ENCODE measurements at regions not wholly inside any gene's neighbourhood (a gene's known extent, or its start where the extent isn't known, plus 50 kb on each side); places are given as distances from the start of the nearest gene placed in this dataset.

- Histone ChIP-seq H3K4me3 (ENCODE audit: low read depth, low read length) (no peak overlapping the region), H3K27ac (ENCODE audit: low read depth, low read length) (no peak overlapping the region), H3K4me1 (ENCODE audit: control insufficient read depth, insufficient read depth, low read length) (no peaks in the 10 kb centered on the region), H3K36me3 (ENCODE audit: control insufficient read depth, insufficient read depth, low read length) (no peaks in the 10 kb centered on the region), H3K27me3 (ENCODE audit: control insufficient read depth, insufficient read depth, low read length) (no peaks in the 10 kb centered on the region), H3K9me3 (ENCODE audit: control insufficient read depth, insufficient read depth, low read length) (no peaks in the 10 kb centered on the region)
- no peak for DNase-seq (ENCODE audit: low read depth in 4 of 6, low spot score in 6 of 6)
- WGBS (ENCODE audit: insufficient coverage): 91% methylated on average over 6 of the region's 6 CpGs
Observed at GRCh38 chr6:144576871-144577270, 291.7 kb downstream of the UTRN start.

- Histone ChIP-seq H3K4me3 (ENCODE audit: low read depth, low read length) (no peak overlapping the region), H3K27me3 (ENCODE audit: control insufficient read depth, insufficient read depth, low read length) (no peaks in the 10 kb centered on the region), H3K4me1 (ENCODE audit: control insufficient read depth, insufficient read depth, low read length) (no peaks in the 10 kb centered on the region), H3K27ac (ENCODE audit: low read depth, low read length) (no peak overlapping the region), H3K9me3 (ENCODE audit: control insufficient read depth, insufficient read depth, low read length) (no peaks in the 10 kb centered on the region), H3K36me3 (ENCODE audit: control insufficient read depth, insufficient read depth, low read length) (no peaks in the 10 kb centered on the region)
- WGBS (ENCODE audit: insufficient coverage): 87% methylated on average over 3 of the region's 7 CpGs
- no peak for DNase-seq (ENCODE audit: low read depth in 4 of 6, low spot score in 6 of 6)
Observed at GRCh38 chr6:144578385-144579350, 293.5 kb downstream of the UTRN start.

DNA sequence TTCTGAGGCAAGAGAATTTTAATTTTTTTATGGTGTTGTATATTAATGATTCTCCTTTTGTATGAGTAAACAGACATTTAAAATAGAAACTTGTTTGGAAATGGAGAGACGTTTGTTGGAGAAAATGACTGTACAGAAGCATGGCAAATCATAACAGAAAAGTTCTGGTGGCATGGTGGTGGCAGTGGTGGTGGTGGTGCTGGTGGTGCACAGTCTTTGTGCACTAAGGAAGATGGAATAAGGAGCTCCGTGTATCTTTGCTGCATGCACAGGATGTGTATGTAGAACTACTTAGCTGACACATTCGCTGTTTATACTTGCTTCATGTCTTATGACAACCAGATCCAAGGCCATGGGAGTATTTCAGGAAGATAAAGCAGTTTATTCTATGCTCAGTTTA, 294.9 kb downstream of the UTRN start:
- Histone ChIP-seq H3K27me3 (ENCODE audit: control insufficient read depth, insufficient read depth, low read length) (no peaks in the 10 kb centered on the region), H3K4me1 (ENCODE audit: control insufficient read depth, insufficient read depth, low read length) (no peaks in the 10 kb centered on the region), H3K9me3 (ENCODE audit: control insufficient read depth, insufficient read depth, low read length) (no peaks in the 10 kb centered on the region), H3K36me3 (ENCODE audit: control insufficient read depth, insufficient read depth, low read length) (no peaks in the 10 kb centered on the region), H3K4me3 (ENCODE audit: low read depth, low read length) (no peak overlapping the region), H3K27ac (ENCODE audit: low read depth, low read length) (no peak overlapping the region)
- DNase-seq (ENCODE audit: low read depth in 4 of 6, low spot score in 6 of 6): no peak
- 100% methylated on average over 2 of the region's 3 CpGs for WGBS (ENCODE audit: insufficient coverage)

- no peaks in the 10 kb centered on the region for H3K9me3 ChIP-seq (ENCODE audit: control insufficient read depth, insufficient read depth, low read length)
- no peak overlapping the region for H3K4me3 ChIP-seq (ENCODE audit: low read depth, low read length)
- 100% methylated on average over 1 of the region's 1 CpG for WGBS (ENCODE audit: insufficient coverage)
- no peaks in the 10 kb centered on the region for H3K27me3 ChIP-seq (ENCODE audit: control insufficient read depth, insufficient read depth, low read length)
- no peaks in the 10 kb centered on the region for H3K4me1 ChIP-seq (ENCODE audit: control insufficient read depth, insufficient read depth, low read length)
- no peaks in the 10 kb centered on the region for H3K36me3 ChIP-seq (ENCODE audit: control insufficient read depth, insufficient read depth, low read length)
- no peak overlapping the region for H3K27ac ChIP-seq (ENCODE audit: low read depth, low read length)
- no peak for DNase-seq (ENCODE audit: low read depth in 4 of 6, low spot score in 6 of 6)
Observed at GRCh38 chr6:144580771-144581170, 295.6 kb downstream of the UTRN start.

DNA sequence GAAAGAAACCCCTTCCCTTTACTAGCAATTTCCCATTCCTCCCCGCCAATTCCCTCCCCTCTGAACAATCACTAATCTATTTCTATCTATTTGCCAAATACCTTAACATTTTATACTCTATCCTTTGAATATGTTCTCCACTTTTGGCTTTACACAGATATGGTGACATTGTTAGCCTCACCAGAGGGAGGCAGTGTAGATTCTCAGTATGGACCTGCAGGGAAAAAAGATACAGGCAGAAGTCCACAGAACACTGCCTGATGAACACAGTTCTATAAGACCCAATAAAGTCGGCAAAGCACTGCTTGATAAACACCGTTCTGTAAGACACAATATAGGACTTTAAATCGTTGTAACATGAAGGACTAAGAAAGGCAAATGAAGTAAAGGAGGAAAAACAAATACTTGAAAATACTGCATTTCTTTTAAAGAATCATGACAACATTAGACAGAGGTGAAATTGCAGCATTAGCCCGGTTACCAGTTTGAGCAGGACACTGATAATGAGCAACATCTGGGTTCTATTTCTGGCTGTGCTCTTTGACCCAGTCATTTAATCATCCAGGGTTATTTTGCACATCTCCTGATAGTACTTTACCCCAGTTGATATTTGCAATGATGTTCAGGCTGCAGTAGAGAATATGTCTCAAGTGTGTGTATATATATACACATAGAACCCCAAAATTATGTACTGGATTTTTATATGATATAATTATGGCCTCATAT, 296.8 kb downstream of the UTRN start:
- H3K27ac ChIP-seq (ENCODE audit: low read depth, low read length): no peak overlapping the region
- H3K9me3 ChIP-seq (ENCODE audit: control insufficient read depth, insufficient read depth, low read length): no peaks in the 10 kb centered on the region
- 86% methylated on average over 2 of the region's 5 CpGs for WGBS (ENCODE audit: insufficient coverage)
- H3K27me3 ChIP-seq (ENCODE audit: control insufficient read depth, insufficient read depth, low read length): no peaks in the 10 kb centered on the region
- H3K4me3 ChIP-seq (ENCODE audit: low read depth, low read length): no peak overlapping the region
- no peaks in the 10 kb centered on the region for H3K36me3 ChIP-seq (ENCODE audit: control insufficient read depth, insufficient read depth, low read length)
- peak in 2 of 6 donors; percentile 51 to 79 for DNase-seq (ENCODE audit: low read depth in 4 of 6, low spot score in 6 of 6)
- H3K4me1 ChIP-seq (ENCODE audit: control insufficient read depth, insufficient read depth, low read length): no peaks in the 10 kb centered on the region

GRCh38 chr6:144582939-144583613, 297.9 kb downstream of the UTRN start:
- WGBS (ENCODE audit: insufficient coverage): 8% methylated on average over 5 of the region's 16 CpGs

GRCh38 chr6:144583614-144583954, 298.4 kb downstream of the UTRN start:
- Histone ChIP-seq H3K4me3 (ENCODE audit: low read depth, low read length) (peak overlapping the region; percentile 40), H3K4me1 (ENCODE audit: control insufficient read depth, insufficient read depth, low read length) (no peaks in the 10 kb centered on the region), H3K36me3 (ENCODE audit: control insufficient read depth, insufficient read depth, low read length) (no peaks in the 10 kb centered on the region), H3K27me3 (ENCODE audit: control insufficient read depth, insufficient read depth, low read length) (no peaks in the 10 kb centered on the region), H3K27ac (ENCODE audit: low read depth, low read length) (no peak overlapping the region), H3K9me3 (ENCODE audit: control insufficient read depth, insufficient read depth, low read length) (no peaks in the 10 kb centered on the region)
- WGBS (ENCODE audit: insufficient coverage): 40% methylated on average over 1 of the region's 1 CpG
- no peak for DNase-seq (ENCODE audit: low read depth in 4 of 6, low spot score in 6 of 6)

More at GRCh38 chr6:144582939-144583613, 297.9 kb downstream of the UTRN start:
- no peaks in the 10 kb centered on the region for H3K36me3 ChIP-seq (ENCODE audit: control insufficient read depth, insufficient read depth, low read length)
- peak overlapping the region; percentile 50 for H3K27ac ChIP-seq (ENCODE audit: low read depth, low read length)
- H3K4me1 ChIP-seq (ENCODE audit: control insufficient read depth, insufficient read depth, low read length): no peaks in the 10 kb centered on the region
- DNase-seq (ENCODE audit: low read depth in 4 of 6, low spot score in 6 of 6): peak in 2 of 6 donors; percentile 82 to 90
- peak overlapping the region; percentile 40 for H3K4me3 ChIP-seq (ENCODE audit: low read depth, low read length)
- no peaks in the 10 kb centered on the region for H3K27me3 ChIP-seq (ENCODE audit: control insufficient read depth, insufficient read depth, low read length)
- H3K9me3 ChIP-seq (ENCODE audit: control insufficient read depth, insufficient read depth, low read length): no peaks in the 10 kb centered on the region

DNA sequence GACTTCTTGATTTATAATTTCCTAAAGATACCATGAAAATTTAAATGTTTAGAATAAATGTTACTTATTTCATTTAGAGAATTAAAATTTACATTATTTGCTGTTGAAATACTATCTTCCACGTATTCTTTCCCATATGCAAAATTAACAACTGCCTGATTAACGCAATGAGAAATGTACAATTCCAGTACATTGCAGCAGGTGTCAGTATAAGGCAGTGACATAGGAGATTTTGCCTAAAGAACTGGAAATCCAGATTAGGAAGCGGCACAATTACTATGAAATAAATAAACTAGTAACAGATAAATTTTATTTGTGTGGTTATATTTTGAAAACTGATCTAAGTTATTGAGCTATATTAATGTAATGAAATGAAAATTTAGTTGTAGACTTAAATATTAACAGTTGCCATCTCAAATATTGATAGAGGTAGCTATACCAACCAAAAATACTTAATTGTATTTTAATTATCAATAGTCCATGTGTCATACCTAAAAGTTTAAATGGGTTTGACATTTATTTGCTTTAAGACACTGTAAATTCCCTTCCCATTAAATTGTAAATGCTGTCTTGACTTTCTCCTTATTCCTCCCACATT, 300.2 kb downstream of the UTRN start:
- no peak overlapping the region for H3K27ac ChIP-seq (ENCODE audit: low read depth, low read length)
- H3K36me3 ChIP-seq (ENCODE audit: control insufficient read depth, insufficient read depth, low read length): no peaks in the 10 kb centered on the region
- H3K4me1 ChIP-seq (ENCODE audit: control insufficient read depth, insufficient read depth, low read length): no peaks in the 10 kb centered on the region
- H3K27me3 ChIP-seq (ENCODE audit: control insufficient read depth, insufficient read depth, low read length): no peaks in the 10 kb centered on the region
- peak overlapping the region; percentile 21 for H3K4me3 ChIP-seq (ENCODE audit: low read depth, low read length)
- DNase-seq (ENCODE audit: low read depth in 4 of 6, low spot score in 6 of 6): peak in 4 of 6 donors; percentile 61 to 93 (median 74)
- WGBS (ENCODE audit: insufficient coverage): no CpG with 5 or more reads among the region's 3 CpGs
- H3K9me3 ChIP-seq (ENCODE audit: control insufficient read depth, insufficient read depth, low read length): no peaks in the 10 kb centered on the region

DNA sequence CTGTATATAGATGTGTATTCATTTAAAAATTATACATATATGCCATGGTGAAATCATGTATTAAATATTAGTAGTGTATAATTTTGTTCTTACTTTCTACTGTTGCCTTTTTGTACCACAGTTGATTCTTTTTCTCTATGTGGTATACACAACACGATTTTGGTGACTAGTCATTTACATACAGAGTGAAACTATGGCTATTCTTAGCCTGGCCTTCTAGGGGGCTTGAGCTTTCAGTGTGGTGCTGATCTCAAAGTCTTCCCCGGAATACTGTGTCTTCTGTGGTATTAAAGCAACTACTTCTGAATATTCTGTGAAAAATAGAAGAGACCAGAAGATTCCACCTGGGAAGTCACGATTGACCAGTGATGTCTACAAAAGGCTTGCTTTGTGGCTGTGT, 301.9 kb downstream of the UTRN start:
- 94% methylated on average over 2 of the region's 3 CpGs for WGBS (ENCODE audit: insufficient coverage)
- Histone ChIP-seq H3K27me3 (ENCODE audit: control insufficient read depth, insufficient read depth, low read length) (no peaks in the 10 kb centered on the region), H3K27ac (ENCODE audit: low read depth, low read length) (no peak overlapping the region), H3K4me1 (ENCODE audit: control insufficient read depth, insufficient read depth, low read length) (no peaks in the 10 kb centered on the region), H3K9me3 (ENCODE audit: control insufficient read depth, insufficient read depth, low read length) (no peaks in the 10 kb centered on the region), H3K4me3 (ENCODE audit: low read depth, low read length) (no peak overlapping the region), H3K36me3 (ENCODE audit: control insufficient read depth, insufficient read depth, low read length) (no peaks in the 10 kb centered on the region)
- DNase-seq (ENCODE audit: low read depth in 4 of 6, low spot score in 6 of 6): peak in 1 of 6 donors; percentile 29
